GM12878 (cell line): ENCODE measurements at regions not wholly inside any gene's neighbourhood (a gene's known extent, or its start where the extent isn't known, plus 50 kb on each side); places are given as distances from the start of the nearest gene placed in this dataset.

ENCODE experiments used
- ATAC-seq: fragments of 200-7000 bp; cut with Tn5 transposase; 3 replicates; pipeline ENCODE4 v1.9.1; 2020; ENCODE audit warnings: mild to moderate bottlenecking, moderate library complexity
- BruUV-seq: library from RNA; stranded (reverse); fragments of 400-500 nt; replicated peaks from 2 replicates; lab custom pipeline; 2021; lab: Mats Ljungman, UMichigan
- CTCF ChIA-PET: fragments of 300-600 bp; sonication (Branson Sonifier 250); formaldehyde crosslinking; extraction: SDS; loops from one replicate; lab custom pipeline; 2021; ENCODE audit warnings: inconsistent platforms; lab: Yijun Ruan, JAX
- POLR2A ChIA-PET: fragments of 350-600 bp; formaldehyde crosslinking; extraction: SDS; loops from one replicate; lab custom pipeline; 2021; ENCODE audit warnings: inconsistent platforms; lab: Charles Lee
- RAD21 ChIA-PET: fragments of 300-600 bp; sonication (Branson Sonifier 250); formaldehyde crosslinking; loops from one replicate; lab custom pipeline; 2023; ENCODE audit warnings: antibody characterized with exemption; ENCODE audit not compliant: unreplicated experiment; lab: Charles Lee
- SMC1A ChIA-PET: fragments of 300-600 bp; sonication (Branson Sonifier 250); formaldehyde crosslinking; loops from one replicate; lab custom pipeline; 2023; ENCODE audit not compliant: unreplicated experiment, uncharacterized antibody; lab: Charles Lee
- DNase-seq: peaks from one replicate; pipeline ENCODE4 v3.0.0-alpha.2; 2011; ENCODE audit warnings: low read depth, low spot score
- FAIRE-seq: peaks from 3 replicates; lab custom pipeline; 2011; peaks lifted over from hg19 to GRCh38; lab: Jason Lieb, UNC
- H2AFZ ChIP-seq: 2 replicates; pipeline ENCODE4 v1.6.0; 2011; ENCODE audit warnings: low read depth, low read length, control low read depth; ENCODE audit not compliant: control insufficient read depth
- H3K27ac ChIP-seq: 2 replicates; pipeline ENCODE4 v1.5.1; 2011; ENCODE audit warnings: control low read depth; ENCODE audit not compliant: control insufficient read depth, insufficient read depth
- H3K27me3 ChIP-seq, 2 experiments: replicated peaks in 1 of 2; 2 replicates each; pipeline versions ENCODE4 v1.6.0 to v1.6.1; 2011; ENCODE audit warnings: low read length in 1 of 2; ENCODE audit not compliant: control insufficient read depth in 2 of 2, insufficient read depth in 2 of 2
- H3K36me3 ChIP-seq, 2 experiments: 2 replicates each; pipeline ENCODE4 v1.5.1; 2011; ENCODE audit warnings: low read length in 1 of 2; ENCODE audit not compliant: control insufficient read depth in 2 of 2, insufficient read depth in 2 of 2
- H3K4me1 ChIP-seq: 2 replicates; pipeline ENCODE4 v1.6.1; 2011; ENCODE audit warnings: mild to moderate bottlenecking, low read length, moderate library complexity, mixed read lengths; ENCODE audit not compliant: control insufficient read depth, insufficient read depth
- H3K4me2 ChIP-seq: 2 replicates; pipeline ENCODE4 v1.6.0; 2011; ENCODE audit warnings: control low read depth; ENCODE audit not compliant: control insufficient read depth, insufficient read depth
- H3K4me3 ChIP-seq: fragments of 200-600 bp; sonication (generic); 2 replicates; pipeline ENCODE4 v1.5.1; 2016
- H3K79me2 ChIP-seq: 2 replicates; pipeline ENCODE4 v1.6.0; 2011; ENCODE audit warnings: low read length; ENCODE audit not compliant: control insufficient read depth, insufficient read depth
- H3K9ac ChIP-seq: 2 replicates; pipeline ENCODE4 v1.8.0; 2011; ENCODE audit warnings: low read length, control low read depth, mixed read lengths; ENCODE audit not compliant: control insufficient read depth, insufficient read depth
- H3K9me3 ChIP-seq: replicated peaks from 3 replicates; pipeline ENCODE4 v1.5.1; 2011; ENCODE audit warnings: mild to moderate bottlenecking, low read length; ENCODE audit not compliant: control insufficient read depth, insufficient read depth
- H4K20me1 ChIP-seq: 2 replicates; pipeline ENCODE4 v1.6.0; 2011; ENCODE audit not compliant: control insufficient read depth, insufficient read depth
- ASH2L ChIP-seq: fragments of 300-600, 200-600 bp; sonication (generic); IDR thresholded peaks from 2 replicates; pipeline ENCODE4 v1.6.1; 2017; ENCODE audit warnings: low read depth, mild to moderate bottlenecking, borderline replicate concordance
- CBX3 ChIP-seq: fragments of 200-600 bp; sonication (generic); IDR thresholded peaks from 2 replicates; pipeline ENCODE4 v1.6.1; 2016; ENCODE audit warnings: low read depth, borderline replicate concordance
- CREB1 ChIP-seq: IDR thresholded peaks from 2 replicates; pipeline ENCODE4 v1.6.1; 2012; ENCODE audit warnings: low read depth, mild to moderate bottlenecking, inconsistent platforms
- E4F1 ChIP-seq: fragments of 450-650 bp; IDR thresholded peaks from 2 replicates; pipeline ENCODE4 v1.6.1; 2018; ENCODE audit warnings: borderline replicate concordance, mild to moderate bottlenecking; ENCODE audit not compliant: partially characterized antibody
- FOS ChIP-seq: IDR thresholded peaks from 3 replicates; pipeline ENCODE4 v1.6.1; 2011; ENCODE audit warnings: borderline replicate concordance; ENCODE audit not compliant: insufficient read length; ENCODE audit errors: extremely low read depth
- HDAC2 ChIP-seq: fragments of 200-600 bp; sonication (generic); IDR thresholded peaks from 2 replicates; pipeline ENCODE4 v1.6.1; 2017
- KDM1A ChIP-seq: fragments of 200-600 bp; sonication (generic); IDR thresholded peaks from 2 replicates; pipeline ENCODE4 v1.6.1; 2016; ENCODE audit warnings: borderline replicate concordance
- MXI1 ChIP-seq: fragments of 150-350 bp; IDR thresholded peaks from 2 replicates; pipeline ENCODE4 v1.6.1; 2011; ENCODE audit warnings: low read depth, mild to moderate bottlenecking, inconsistent platforms, low read length, improper control_type of control experiment
- MYC ChIP-seq: IDR thresholded peaks from 2 replicates; pipeline ENCODE4 v1.6.1; 2011; ENCODE audit warnings: mild to moderate bottlenecking, low read length, moderate library complexity, inconsistent platforms; ENCODE audit not compliant: insufficient read depth, insufficient replicate concordance, insufficient read length, severe bottlenecking
- NR2C2 ChIP-seq: IDR thresholded peaks from 2 replicates; pipeline ENCODE4 v1.6.1; 2011; ENCODE audit warnings: borderline replicate concordance, low read depth; ENCODE audit not compliant: control insufficient read depth, insufficient read length
- NRF1 ChIP-seq: conservative IDR thresholded peaks from 2 replicates; pipeline ENCODE4 v1.6.1; 2011; ENCODE audit warnings: mild to moderate bottlenecking, low read depth, low read length, improper control_type of control experiment
- PAX8 ChIP-seq: fragments of 450-650 bp; IDR thresholded peaks from 2 replicates; pipeline ENCODE4 v1.6.1; 2017; ENCODE audit warnings: mild to moderate bottlenecking, moderate library complexity
- SMC3 ChIP-seq: IDR thresholded peaks from 2 replicates; pipeline ENCODE4 v1.6.1; 2011; ENCODE audit warnings: low read length, improper control_type of control experiment, borderline replicate concordance
- SREBF1 ChIP-seq: IDR thresholded peaks from 2 replicates; pipeline ENCODE4 v1.6.1; 2012; ENCODE audit warnings: mild to moderate bottlenecking, low read length
- ZNF217 ChIP-seq: fragments of 450-650 bp; IDR thresholded peaks from 2 replicates; pipeline ENCODE4 v1.6.1; 2017; ENCODE audit warnings: antibody characterized with exemption, mild to moderate bottlenecking
- in situ Hi-C: fragments of 300-500 bp; cut with MboI; formaldehyde crosslinking; loops from 9 replicates; pipeline ENCODE4 v1.14.3; 2018; ENCODE audit warnings: mixed read lengths
- intact Hi-C: fragments of 100-400 bp; cut with micrococcal nuclease; formaldehyde crosslinking; loops from one replicate; pipeline ENCODE4 v1.14.2; 2022; ENCODE audit not compliant: unreplicated experiment
- TF ChIP-seq, protein P1 (sequence below): fragments of 450-650 bp; formaldehyde crosslinking; IDR thresholded peaks from 2 replicates; pipeline ENCODE4 v1.4.0; 2022; ENCODE audit warnings: mild to moderate bottlenecking, moderate library complexity

DNA sequence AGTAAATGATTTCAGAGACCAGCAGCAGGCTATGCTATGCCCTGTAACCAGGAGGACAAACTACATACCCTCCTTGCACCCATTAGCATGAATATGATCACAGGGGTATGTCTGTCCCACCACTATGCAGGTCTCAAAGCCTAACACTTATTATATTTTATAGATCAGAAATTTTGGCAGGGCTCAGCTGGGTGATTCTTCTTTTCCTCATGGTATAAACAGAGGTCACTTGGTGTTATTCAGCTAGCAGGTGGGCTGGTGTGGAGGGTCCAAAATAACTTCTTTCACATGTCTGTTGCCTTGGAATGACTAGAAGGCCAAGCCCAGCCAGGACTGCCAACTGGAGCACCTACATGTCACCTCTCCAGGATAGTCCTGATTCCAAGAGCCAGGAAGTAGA lies 252.9 kb downstream of the ARHGAP12 start:
- ChIA-PET SMC1A (no interaction called here), RAD21 (no interaction called here), CTCF (no interaction called here), POLR2A (no interaction called here)
- no TSS peak for BruUV-seq
- H3K36me3 ChIP-seq = no peaks in the 10 kb centered on the region
- ATAC-seq (no peak), DNase-seq (no peak), FAIRE-seq (no peak)
- no peak overlapping the region for H3K9ac ChIP-seq
- no peaks in the 10 kb centered on the region for H3K27me3 ChIP-seq
- in situ Hi-C loops = no loop called here
- H3K4me1 ChIP-seq = no peaks in the 10 kb centered on the region
- H4K20me1 ChIP-seq = no peaks in the 10 kb centered on the region
- peaks cover 4% of the 10 kb centered on the region; the same call in 1 of the 3 replicates for H3K9me3 ChIP-seq
- H2AFZ ChIP-seq = no peak overlapping the region
- intact Hi-C loops = no loop called here
- H3K4me3 ChIP-seq = no peak overlapping the region
- no peak for TF ChIP-seq FOS
- no peak for TF ChIP-seq ZNF217
- TF ChIP-seq, protein P1, sequence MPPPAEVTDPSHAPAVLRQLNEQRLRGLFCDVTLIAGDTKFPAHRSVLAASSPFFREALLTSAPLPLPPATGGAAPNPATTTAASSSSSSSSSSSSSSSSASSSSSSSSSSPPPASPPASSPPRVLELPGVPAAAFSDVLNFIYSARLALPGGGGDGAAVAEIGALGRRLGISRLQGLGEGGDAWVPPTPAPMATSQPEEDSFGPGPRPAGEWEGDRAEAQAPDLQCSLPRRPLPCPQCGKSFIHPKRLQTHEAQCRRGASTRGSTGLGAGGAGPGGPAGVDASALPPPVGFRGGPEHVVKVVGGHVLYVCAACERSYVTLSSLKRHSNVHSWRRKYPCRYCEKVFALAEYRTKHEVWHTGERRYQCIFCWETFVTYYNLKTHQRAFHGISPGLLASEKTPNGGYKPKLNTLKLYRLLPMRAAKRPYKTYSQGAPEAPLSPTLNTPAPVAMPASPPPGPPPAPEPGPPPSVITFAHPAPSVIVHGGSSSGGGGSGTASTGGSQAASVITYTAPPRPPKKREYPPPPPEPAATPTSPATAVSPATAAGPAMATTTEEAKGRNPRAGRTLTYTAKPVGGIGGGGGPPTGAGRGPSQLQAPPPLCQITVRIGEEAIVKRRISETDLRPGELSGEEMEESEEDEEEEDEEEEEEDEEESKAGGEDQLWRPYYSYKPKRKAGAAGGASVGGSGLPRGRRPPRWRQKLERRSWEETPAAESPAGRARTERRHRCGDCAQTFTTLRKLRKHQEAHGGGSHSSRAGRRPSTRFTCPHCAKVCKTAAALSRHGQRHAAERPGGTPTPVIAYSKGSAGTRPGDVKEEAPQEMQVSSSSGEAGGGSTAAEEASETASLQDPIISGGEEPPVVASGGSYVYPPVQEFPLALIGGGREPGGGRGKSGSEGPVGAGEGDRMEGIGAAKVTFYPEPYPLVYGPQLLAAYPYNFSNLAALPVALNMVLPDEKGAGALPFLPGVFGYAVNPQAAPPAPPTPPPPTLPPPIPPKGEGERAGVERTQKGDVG = no peak
- TF ChIP-seq MXI1 = no peak
- TF ChIP-seq SMC3 = no peak
- no peak for TF ChIP-seq CBX3
- TF ChIP-seq ASH2L = no peak
- TF ChIP-seq PAX8 = no peak
- no peak for TF ChIP-seq CREB1
- no peak for TF ChIP-seq E4F1
- TF ChIP-seq NR2C2 = no peak
- TF ChIP-seq NRF1 = no peak
- no peak for TF ChIP-seq SREBF1
- no peak for TF ChIP-seq KDM1A
- no peak for TF ChIP-seq HDAC2
- TF ChIP-seq MYC = no peak
- TF ChIP-seq, all 136 proteins: peak for 0
- H3K4me2 ChIP-seq = no peak overlapping the region
- H3K79me2 ChIP-seq = no peaks in the 10 kb centered on the region
- H3K27ac ChIP-seq = no peak overlapping the region
